MM.1S (cell line): ENCODE measurements at regions not wholly inside any gene's neighbourhood (a gene's known extent, or its start where the extent isn't known, plus 50 kb on each side); places are given as distances from the start of the nearest gene placed in this dataset.

Experiments used
- DNase-seq: peaks from one replicate; pipeline ENCODE4 v3.0.0-alpha.2; 2015
- H2AFZ ChIP-seq: fragments of 300-600 bp; sonication (generic); 2 replicates; pipeline ENCODE4 v1.6.0; 2016; ENCODE audit warnings: antibody characterized with exemption, low read length
- H3F3A ChIP-seq: fragments of 300-600 bp; sonication (generic); 2 replicates; pipeline ENCODE4 v1.6.1; 2016; ENCODE audit warnings: mild to moderate bottlenecking, antibody characterized with exemption, low read length, moderate library complexity, mixed read lengths; ENCODE audit not compliant: insufficient read depth
- H3K27ac ChIP-seq: fragments of 300-600 bp; sonication (generic); 2 replicates; pipeline ENCODE4 v1.5.1; 2016; ENCODE audit warnings: mild to moderate bottlenecking, low read length
- H3K27me3 ChIP-seq: fragments of 300-600 bp; sonication (generic); replicated peaks from 2 replicates; pipeline ENCODE4 v1.6.0; 2016; ENCODE audit warnings: low read length; ENCODE audit not compliant: insufficient read depth
- H3K36me3 ChIP-seq: fragments of 300-600 bp; sonication (generic); replicated peaks from 2 replicates; pipeline ENCODE4 v1.6.1; 2016; ENCODE audit warnings: mild to moderate bottlenecking, low read length, mixed read lengths; ENCODE audit not compliant: insufficient read depth
- H3K4me1 ChIP-seq: fragments of 300-600 bp; sonication (generic); 2 replicates; pipeline ENCODE4 v1.6.1; 2016; ENCODE audit warnings: low read length, mixed read lengths
- H3K4me2 ChIP-seq: fragments of 300-600 bp; sonication (generic); 2 replicates; pipeline ENCODE4 v1.6.0; 2016; ENCODE audit warnings: low read depth, low read length
- H3K4me3 ChIP-seq: fragments of 300-600 bp; sonication (generic); 2 replicates; pipeline ENCODE4 v1.5.1; 2016; ENCODE audit warnings: low read length, mixed read lengths
- H3K79me2 ChIP-seq: fragments of 300-600 bp; sonication (generic); 2 replicates; pipeline ENCODE4 v1.6.1; 2016; ENCODE audit warnings: mixed run types, low read length, mixed read lengths
- H3K9ac ChIP-seq: fragments of 300-600 bp; sonication (generic); 2 replicates; pipeline ENCODE4 v1.6.1; 2016; ENCODE audit warnings: low read length, mixed read lengths
- H3K9me2 ChIP-seq: fragments of 300-600 bp; sonication (generic); replicated peaks from 2 replicates; pipeline ENCODE4 v1.6.1; 2016; ENCODE audit warnings: mild to moderate bottlenecking, low read length, mixed read lengths; ENCODE audit not compliant: insufficient read depth
- H3K9me3 ChIP-seq: fragments of 300-600 bp; sonication (generic); replicated peaks from 2 replicates; pipeline ENCODE4 v1.6.1; 2016; ENCODE audit warnings: mild to moderate bottlenecking, low read length, mixed read lengths; ENCODE audit not compliant: insufficient read depth
- H4K20me1 ChIP-seq: fragments of 300-600 bp; sonication (generic); 2 replicates; pipeline ENCODE4 v1.6.1; 2016; ENCODE audit warnings: mild to moderate bottlenecking, low read length, moderate library complexity, mixed read lengths; ENCODE audit not compliant: insufficient read depth
- EZH2 ChIP-seq: fragments of 300-600 bp; sonication (generic); optimal IDR thresholded peaks from 2 replicates; pipeline ENCODE3; 2017; ENCODE audit warnings: low read depth, mild to moderate bottlenecking, antibody characterized with exemption, low read length, mixed read lengths
- EZH2phosphoT487 ChIP-seq: fragments of 300-600 bp; sonication (generic); IDR thresholded peaks from 2 replicates; pipeline ENCODE4 v1.6.1; 2018; ENCODE audit warnings: antibody characterized with exemption, low read length
- TF ChIP-seq, protein P1 (sequence below): fragments of 300-600 bp; sonication (generic); IDR thresholded peaks from 2 replicates; pipeline ENCODE4 v1.5.1; 2016; ENCODE audit warnings: antibody characterized with exemption, low read length, mixed read lengths

DNA sequence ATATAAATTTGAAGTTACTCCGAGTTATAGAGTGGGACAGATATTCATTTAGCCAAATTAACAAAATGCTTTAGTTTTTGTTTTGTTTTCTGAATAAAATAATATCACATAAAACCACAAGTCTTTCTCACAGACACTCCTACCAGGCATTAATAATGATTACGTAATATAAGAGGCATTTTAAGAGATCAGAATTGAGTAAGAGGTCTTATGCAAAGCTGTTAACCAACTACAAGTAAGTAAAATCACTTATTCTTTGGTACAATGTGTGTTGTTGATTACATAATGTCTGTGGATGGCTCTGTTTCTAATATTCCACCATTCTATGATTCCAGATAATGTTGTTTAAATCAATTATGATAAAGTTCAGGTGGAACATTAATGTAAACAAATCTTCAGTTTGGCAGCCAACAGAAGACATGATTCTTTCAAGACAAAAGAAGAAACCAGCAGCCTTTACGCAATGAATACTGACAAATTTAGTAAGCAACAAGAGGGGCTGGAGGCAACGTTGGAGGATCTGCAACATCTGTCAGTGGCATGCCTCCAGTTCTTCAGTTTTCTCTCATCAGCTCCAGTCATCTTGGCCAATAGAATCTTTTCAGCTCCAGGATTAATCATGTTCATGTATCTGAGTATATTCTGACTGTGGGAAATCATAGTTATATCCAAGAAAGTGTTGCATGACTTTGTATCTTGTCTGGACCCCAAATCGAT, 403.8 kb downstream of the SLITRK5 start:
- no peak overlapping the region for H2AFZ ChIP-seq
- H3K4me2 ChIP-seq: no peak overlapping the region
- DNase-seq: no peak

DNA sequence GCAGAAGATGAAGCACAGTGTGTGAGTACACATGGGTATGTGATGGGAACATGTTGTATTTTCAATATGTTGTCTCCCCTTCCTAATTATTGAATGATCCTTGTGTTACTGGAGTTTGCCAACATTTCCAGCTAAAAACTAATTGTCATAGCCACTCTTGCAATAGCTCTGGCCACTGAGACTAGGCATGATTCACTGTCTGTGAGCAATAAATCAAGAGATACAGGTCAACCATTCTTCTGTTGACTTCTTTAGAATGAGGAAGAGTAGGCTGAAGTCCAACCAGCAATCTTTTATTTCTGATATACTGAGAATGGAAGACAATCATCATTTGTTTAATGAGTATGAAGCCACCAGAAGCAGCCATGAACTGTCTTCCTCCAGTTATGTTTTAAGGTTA, 413.9 kb downstream of the SLITRK5 start:
- H3K9ac ChIP-seq: no peak overlapping the region
- DNase-seq: no peak

More for the DNA sequence above, 403.8 kb downstream of the SLITRK5 start:
- no peaks in the 10 kb centered on the region for H3K9me2 ChIP-seq
- H3K9me3 ChIP-seq: no peaks in the 10 kb centered on the region
- H3K36me3 ChIP-seq: no peaks in the 10 kb centered on the region
- H3K27me3 ChIP-seq: no peaks in the 10 kb centered on the region
- H3K4me3 ChIP-seq: no peak overlapping the region
- H3K4me1 ChIP-seq: no peaks in the 10 kb centered on the region
- no peaks in the 10 kb centered on the region for H3F3A ChIP-seq
- TF ChIP-seq, protein P1, sequence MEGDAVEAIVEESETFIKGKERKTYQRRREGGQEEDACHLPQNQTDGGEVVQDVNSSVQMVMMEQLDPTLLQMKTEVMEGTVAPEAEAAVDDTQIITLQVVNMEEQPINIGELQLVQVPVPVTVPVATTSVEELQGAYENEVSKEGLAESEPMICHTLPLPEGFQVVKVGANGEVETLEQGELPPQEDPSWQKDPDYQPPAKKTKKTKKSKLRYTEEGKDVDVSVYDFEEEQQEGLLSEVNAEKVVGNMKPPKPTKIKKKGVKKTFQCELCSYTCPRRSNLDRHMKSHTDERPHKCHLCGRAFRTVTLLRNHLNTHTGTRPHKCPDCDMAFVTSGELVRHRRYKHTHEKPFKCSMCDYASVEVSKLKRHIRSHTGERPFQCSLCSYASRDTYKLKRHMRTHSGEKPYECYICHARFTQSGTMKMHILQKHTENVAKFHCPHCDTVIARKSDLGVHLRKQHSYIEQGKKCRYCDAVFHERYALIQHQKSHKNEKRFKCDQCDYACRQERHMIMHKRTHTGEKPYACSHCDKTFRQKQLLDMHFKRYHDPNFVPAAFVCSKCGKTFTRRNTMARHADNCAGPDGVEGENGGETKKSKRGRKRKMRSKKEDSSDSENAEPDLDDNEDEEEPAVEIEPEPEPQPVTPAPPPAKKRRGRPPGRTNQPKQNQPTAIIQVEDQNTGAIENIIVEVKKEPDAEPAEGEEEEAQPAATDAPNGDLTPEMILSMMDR: no peak
- TF ChIP-seq EZH2 (no peak), EZH2phosphoT487 (no peak)
- H3K9ac ChIP-seq: no peak overlapping the region
- H3K79me2 ChIP-seq: no peaks in the 10 kb centered on the region
- no peak overlapping the region for H3K27ac ChIP-seq
- H4K20me1 ChIP-seq: no peaks in the 10 kb centered on the region

DNA sequence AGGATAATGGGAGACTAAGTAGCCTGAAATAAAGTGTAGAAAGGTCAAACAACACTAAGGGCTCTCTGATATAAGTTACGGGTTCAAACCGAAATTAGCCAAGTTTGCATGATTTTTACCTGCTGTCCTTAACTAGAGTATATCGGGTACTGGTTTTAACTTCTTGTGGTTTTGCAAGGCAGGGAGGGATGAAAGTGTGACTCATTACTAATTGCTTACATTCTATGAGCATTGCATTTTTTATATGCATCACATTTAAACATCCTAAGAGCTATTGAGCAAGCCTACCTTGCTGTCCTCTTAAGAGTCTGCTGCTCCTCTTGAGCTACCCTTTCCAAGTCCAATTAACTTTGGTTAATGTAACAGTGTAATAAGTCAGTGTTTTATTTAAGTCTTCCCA, 415.4 kb downstream of the SLITRK5 start:
- no peaks in the 10 kb centered on the region for H3K9me3 ChIP-seq
- no peaks in the 10 kb centered on the region for H3K4me1 ChIP-seq
- TF ChIP-seq, protein P1: no peak
- TF ChIP-seq EZH2 (no peak), EZH2phosphoT487 (no peak)
- H2AFZ ChIP-seq: no peak overlapping the region
- no peaks in the 10 kb centered on the region for H3K36me3 ChIP-seq
- no peaks in the 10 kb centered on the region for H4K20me1 ChIP-seq
- no peaks in the 10 kb centered on the region for H3K79me2 ChIP-seq
- no peak overlapping the region for H3K9ac ChIP-seq
- peak; percentile 61 for DNase-seq
- H3K27me3 ChIP-seq: no peaks in the 10 kb centered on the region
- H3K4me2 ChIP-seq: no peak overlapping the region
- no peaks in the 10 kb centered on the region for H3F3A ChIP-seq
- H3K27ac ChIP-seq: no peak overlapping the region
- no peak overlapping the region for H3K4me3 ChIP-seq
- no peaks in the 10 kb centered on the region for H3K9me2 ChIP-seq

More for the DNA sequence above, 413.9 kb downstream of the SLITRK5 start:
- no peak overlapping the region for H2AFZ ChIP-seq
- no peaks in the 10 kb centered on the region for H3K4me1 ChIP-seq
- H3K9me3 ChIP-seq: no peaks in the 10 kb centered on the region
- no peaks in the 10 kb centered on the region for H3K9me2 ChIP-seq
- H3K4me3 ChIP-seq: no peak overlapping the region
- H3K4me2 ChIP-seq: no peak overlapping the region
- no peak overlapping the region for H3K27ac ChIP-seq
- TF ChIP-seq EZH2 (no peak), EZH2phosphoT487 (no peak)
- TF ChIP-seq, protein P1: no peak
- H3K36me3 ChIP-seq: no peaks in the 10 kb centered on the region
- no peaks in the 10 kb centered on the region for H3F3A ChIP-seq
- no peaks in the 10 kb centered on the region for H4K20me1 ChIP-seq
- H3K79me2 ChIP-seq: no peaks in the 10 kb centered on the region
- no peaks in the 10 kb centered on the region for H3K27me3 ChIP-seq
